ENCODE measurements at regions not wholly inside any gene's neighbourhood (a gene's known extent, or its start where the extent isn't known, plus 50 kb on each side); places are given as distances from the start of the nearest gene placed in this dataset.

GRCh38 chr13:55500694-55501093 is 1640.0 kb upstream of the PRR20A start:
- TF ChIP-seq CTCF (IDR thresholded peaks at IDR 0.05), result no peak
- no peak for TF ChIP-seq POLR2AphosphoS5 (IDR thresholded peaks at IDR 0.05)
- no peak for TF ChIP-seq POLR2A (IDR thresholded peaks at IDR 0.05)
- TF ChIP-seq EP300 (IDR thresholded peaks at IDR 0.05), result no peak

All from stomach (tissue), 4 donors.